ENCODE measurements at regions not wholly inside any gene's neighbourhood (a gene's known extent, or its start where the extent isn't known, plus 50 kb on each side); places are given as distances from the start of the nearest gene placed in this dataset.

DNA sequence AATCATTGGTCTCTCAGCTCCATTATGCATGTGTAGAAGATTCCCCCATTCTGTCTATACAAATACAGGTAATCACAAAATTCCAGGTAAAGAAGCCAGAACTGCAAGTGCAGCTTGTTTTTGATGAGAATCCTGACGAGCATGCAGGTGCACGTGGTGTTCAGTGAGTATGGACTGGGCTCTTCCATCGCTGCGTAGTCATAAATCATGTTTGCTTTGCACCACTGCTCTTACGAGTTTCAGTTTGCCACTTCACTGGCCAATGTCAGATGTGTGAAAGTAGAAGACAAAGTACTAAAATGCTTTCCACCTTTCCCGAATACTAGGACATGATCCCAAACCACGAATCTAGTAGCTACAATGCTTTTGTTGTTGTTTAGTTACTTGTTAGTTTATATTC is 390.7 kb downstream of the LIG4 start:
- TF ChIP-seq ZNF2 (tag by site-specific recombination; IDR thresholded peaks at IDR 0.05) (no peak), ZNF747 (tag by site-specific recombination; IDR thresholded peaks at IDR 0.05) (no peak), KLF8 (tag by site-specific recombination; IDR thresholded peaks at IDR 0.05) (no peak), KLF9 (tag by site-specific recombination; IDR thresholded peaks at IDR 0.05; ENCODE audit: low read depth) (no peak), ZNF133 (tag by site-specific recombination; IDR thresholded peaks at IDR 0.05) (no peak), ZNF501 (tag by site-specific recombination; IDR thresholded peaks at IDR 0.05) (no peak)
- TF ChIP-seq, protein P1, sequence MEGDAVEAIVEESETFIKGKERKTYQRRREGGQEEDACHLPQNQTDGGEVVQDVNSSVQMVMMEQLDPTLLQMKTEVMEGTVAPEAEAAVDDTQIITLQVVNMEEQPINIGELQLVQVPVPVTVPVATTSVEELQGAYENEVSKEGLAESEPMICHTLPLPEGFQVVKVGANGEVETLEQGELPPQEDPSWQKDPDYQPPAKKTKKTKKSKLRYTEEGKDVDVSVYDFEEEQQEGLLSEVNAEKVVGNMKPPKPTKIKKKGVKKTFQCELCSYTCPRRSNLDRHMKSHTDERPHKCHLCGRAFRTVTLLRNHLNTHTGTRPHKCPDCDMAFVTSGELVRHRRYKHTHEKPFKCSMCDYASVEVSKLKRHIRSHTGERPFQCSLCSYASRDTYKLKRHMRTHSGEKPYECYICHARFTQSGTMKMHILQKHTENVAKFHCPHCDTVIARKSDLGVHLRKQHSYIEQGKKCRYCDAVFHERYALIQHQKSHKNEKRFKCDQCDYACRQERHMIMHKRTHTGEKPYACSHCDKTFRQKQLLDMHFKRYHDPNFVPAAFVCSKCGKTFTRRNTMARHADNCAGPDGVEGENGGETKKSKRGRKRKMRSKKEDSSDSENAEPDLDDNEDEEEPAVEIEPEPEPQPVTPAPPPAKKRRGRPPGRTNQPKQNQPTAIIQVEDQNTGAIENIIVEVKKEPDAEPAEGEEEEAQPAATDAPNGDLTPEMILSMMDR (tag by site-specific recombination; IDR thresholded peaks at IDR 0.05) = no peak
- TF ChIP-seq, protein P2, sequence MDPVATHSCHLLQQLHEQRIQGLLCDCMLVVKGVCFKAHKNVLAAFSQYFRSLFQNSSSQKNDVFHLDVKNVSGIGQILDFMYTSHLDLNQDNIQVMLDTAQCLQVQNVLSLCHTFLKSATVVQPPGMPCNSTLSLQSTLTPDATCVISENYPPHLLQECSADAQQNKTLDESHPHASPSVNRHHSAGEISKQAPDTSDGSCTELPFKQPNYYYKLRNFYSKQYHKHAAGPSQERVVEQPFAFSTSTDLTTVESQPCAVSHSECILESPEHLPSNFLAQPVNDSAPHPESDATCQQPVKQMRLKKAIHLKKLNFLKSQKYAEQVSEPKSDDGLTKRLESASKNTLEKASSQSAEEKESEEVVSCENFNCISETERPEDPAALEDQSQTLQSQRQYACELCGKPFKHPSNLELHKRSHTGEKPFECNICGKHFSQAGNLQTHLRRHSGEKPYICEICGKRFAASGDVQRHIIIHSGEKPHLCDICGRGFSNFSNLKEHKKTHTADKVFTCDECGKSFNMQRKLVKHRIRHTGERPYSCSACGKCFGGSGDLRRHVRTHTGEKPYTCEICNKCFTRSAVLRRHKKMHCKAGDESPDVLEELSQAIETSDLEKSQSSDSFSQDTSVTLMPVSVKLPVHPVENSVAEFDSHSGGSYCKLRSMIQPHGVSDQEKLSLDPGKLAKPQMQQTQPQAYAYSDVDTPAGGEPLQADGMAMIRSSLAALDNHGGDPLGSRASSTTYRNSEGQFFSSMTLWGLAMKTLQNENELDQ (tag by site-specific recombination; IDR thresholded peaks at IDR 0.05; ENCODE audit: low read depth) = no peak
